ENCODE measurements at regions not wholly inside any gene's neighbourhood (a gene's known extent, or its start where the extent isn't known, plus 50 kb on each side); places are given as distances from the start of the nearest gene placed in this dataset.
"Not testable (repeated sequence)": the region's sequence is repeated elsewhere in the genome, so short reads cannot be mapped to it uniquely, and the experiment has no call there.

GRCh38 chr11:16605894-16606783 is 132.3 kb upstream of the C11orf58 start:
- peak; percentile 64 to 80 for DNase-seq (ENCODE audit: low read depth in 1 of 2, low spot score in 1 of 2)

GRCh38 chr11:16605389-16605893 is 133.0 kb upstream of the C11orf58 start:
- no peak for DNase-seq (ENCODE audit: low read depth in 1 of 2, low spot score in 1 of 2)

- DNase-seq (ENCODE audit: low read depth in 1 of 2, low spot score in 1 of 2) = no peak
Measured at GRCh38 chr11:16604794-16605388, 133.6 kb upstream of the C11orf58 start.

GRCh38 chr11:16603890-16604793 is 134.3 kb upstream of the C11orf58 start:
- DNase-seq (ENCODE audit: low read depth in 1 of 2, low spot score in 1 of 2) = no peak

GRCh38 chr11:16603245-16603644 is 135.2 kb upstream of the C11orf58 start:
- DNase-seq (ENCODE audit: low read depth in 1 of 2, low spot score in 1 of 2) = no peak

- DNase-seq (ENCODE audit: low read depth in 1 of 2, low spot score in 1 of 2) = no peak
Measured at GRCh38 chr11:16598906-16599305, 139.5 kb upstream of the C11orf58 start.

- DNase-seq (ENCODE audit: low read depth in 1 of 2, low spot score in 1 of 2) = no peak
Measured at GRCh38 chr11:16598032-16598431, 140.4 kb upstream of the C11orf58 start.

GRCh38 chr11:16596231-16596630 is 142.2 kb upstream of the C11orf58 start:
- DNase-seq (ENCODE audit: low read depth in 1 of 2, low spot score in 1 of 2) = no peak

- no peak for DNase-seq (ENCODE audit: low read depth in 1 of 2, low spot score in 1 of 2)
Measured at GRCh38 chr11:16591157-16591556, 147.3 kb upstream of the C11orf58 start.

GRCh38 chr11:16587670-16588069 is 150.8 kb upstream of the C11orf58 start:
- no peak for DNase-seq (ENCODE audit: low read depth in 1 of 2, low spot score in 1 of 2)

GRCh38 chr11:16584569-16584968 is 153.9 kb upstream of the C11orf58 start:
- no peak for DNase-seq (ENCODE audit: low read depth in 1 of 2, low spot score in 1 of 2)

- not testable (repeated sequence) for DNase-seq (ENCODE audit: low read depth in 1 of 2, low spot score in 1 of 2)
Measured at GRCh38 chr11:16581078-16581477, 157.4 kb upstream of the C11orf58 start.

GRCh38 chr11:16577490-16577889 is 161.0 kb upstream of the C11orf58 start:
- no peak for DNase-seq (ENCODE audit: low read depth in 1 of 2, low spot score in 1 of 2)

GRCh38 chr11:16574889-16575288 is 163.6 kb upstream of the C11orf58 start:
- not testable (repeated sequence) for DNase-seq (ENCODE audit: low read depth in 1 of 2, low spot score in 1 of 2)

GRCh38 chr11:16572945-16573344 is 165.5 kb upstream of the C11orf58 start:
- DNase-seq (ENCODE audit: low read depth in 1 of 2, low spot score in 1 of 2) = no peak

- no peak for DNase-seq (ENCODE audit: low read depth in 1 of 2, low spot score in 1 of 2)
Measured at GRCh38 chr11:16561150-16561549, 177.3 kb upstream of the C11orf58 start.

- DNase-seq (ENCODE audit: low read depth in 1 of 2, low spot score in 1 of 2) = no peak
Measured at GRCh38 chr11:16558494-16558893, 180.0 kb upstream of the C11orf58 start.

- no peak for DNase-seq (ENCODE audit: low read depth in 1 of 2, low spot score in 1 of 2)
Measured at GRCh38 chr11:16555956-16556355, 182.5 kb upstream of the C11orf58 start.

GRCh38 chr11:16554361-16554760 is 184.1 kb upstream of the C11orf58 start:
- DNase-seq (ENCODE audit: low read depth in 1 of 2, low spot score in 1 of 2) = no peak

GRCh38 chr11:16547879-16548278 is 190.6 kb upstream of the C11orf58 start:
- DNase-seq (ENCODE audit: low read depth in 1 of 2, low spot score in 1 of 2) = no peak

GRCh38 chr11:16543642-16544041 is 187.3 kb upstream of the SOX6 start:
- no peak for DNase-seq (ENCODE audit: low read depth in 1 of 2, low spot score in 1 of 2)
